HTR-8/SVneo (cell line): ENCODE measurements at regions not wholly inside any gene's neighbourhood (a gene's known extent, or its start where the extent isn't known, plus 50 kb on each side); places are given as distances from the start of the nearest gene placed in this dataset.

ENCODE experiments used
- DNase-seq: peaks from one replicate; pipeline ENCODE4 v3.0.0; 2011; ENCODE audit warnings: low spot score, mixed read lengths; ENCODE audit not compliant: insufficient read length
- FAIRE-seq: peaks from 2 replicates; lab custom pipeline; 2011; peaks lifted over from hg19 to GRCh38; lab: Jason Lieb, UNC

DNA sequence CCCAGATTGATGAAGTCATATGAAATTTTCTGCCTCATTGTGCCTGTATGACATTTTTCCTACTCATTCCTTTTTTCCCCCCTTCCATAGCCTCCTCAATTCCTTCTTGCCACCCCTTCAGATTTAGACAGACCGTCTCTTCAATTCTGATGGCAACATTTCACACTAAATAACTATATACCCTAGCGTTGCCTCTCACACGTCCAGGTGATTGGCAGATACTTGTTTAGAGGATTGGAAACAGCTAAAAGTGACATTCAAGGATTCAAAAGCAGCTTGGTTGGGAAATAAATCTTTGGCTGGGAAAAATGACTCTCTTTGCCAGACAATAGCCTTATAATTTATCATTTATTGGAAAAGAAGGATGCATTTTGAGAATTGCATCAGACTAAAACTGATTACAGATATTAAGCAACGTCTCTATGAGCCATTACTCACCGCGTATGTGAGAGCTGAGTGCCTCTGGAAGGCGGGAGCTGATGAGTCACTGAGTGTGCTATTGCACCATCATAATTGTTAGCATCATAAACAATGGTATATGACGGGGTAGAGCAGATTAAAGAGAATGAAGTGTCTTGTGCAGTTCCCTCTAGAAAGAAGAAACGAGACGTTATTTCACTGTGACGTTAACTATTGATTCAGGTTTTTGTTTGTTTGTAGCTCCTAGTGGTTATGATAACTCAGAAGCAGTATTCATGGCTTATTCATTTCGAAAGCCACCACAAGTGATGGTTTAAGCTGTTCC, 61.1 kb upstream of the FAM216B start:
- no peak for FAIRE-seq
- peak; percentile 54 for DNase-seq

DNA sequence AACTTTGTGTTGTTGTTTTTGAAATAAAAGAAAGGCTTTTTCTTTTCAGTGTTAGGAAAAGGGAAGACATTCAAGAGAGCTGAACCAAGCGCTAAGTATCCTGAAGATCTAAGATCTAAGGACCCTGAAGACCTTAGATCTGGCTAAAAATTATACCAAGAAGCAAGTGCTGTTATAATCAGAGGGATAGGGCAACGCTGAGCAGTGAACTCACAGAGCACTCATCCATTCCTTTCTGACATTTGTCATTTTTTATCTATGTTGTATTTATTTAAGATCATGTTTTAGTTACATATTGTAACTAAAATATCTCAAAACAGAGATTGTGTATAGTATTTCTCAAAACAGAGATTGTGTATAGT, 60.5 kb upstream of the FAM216B start:
- DNase-seq (no peak), FAIRE-seq (no peak)

DNA sequence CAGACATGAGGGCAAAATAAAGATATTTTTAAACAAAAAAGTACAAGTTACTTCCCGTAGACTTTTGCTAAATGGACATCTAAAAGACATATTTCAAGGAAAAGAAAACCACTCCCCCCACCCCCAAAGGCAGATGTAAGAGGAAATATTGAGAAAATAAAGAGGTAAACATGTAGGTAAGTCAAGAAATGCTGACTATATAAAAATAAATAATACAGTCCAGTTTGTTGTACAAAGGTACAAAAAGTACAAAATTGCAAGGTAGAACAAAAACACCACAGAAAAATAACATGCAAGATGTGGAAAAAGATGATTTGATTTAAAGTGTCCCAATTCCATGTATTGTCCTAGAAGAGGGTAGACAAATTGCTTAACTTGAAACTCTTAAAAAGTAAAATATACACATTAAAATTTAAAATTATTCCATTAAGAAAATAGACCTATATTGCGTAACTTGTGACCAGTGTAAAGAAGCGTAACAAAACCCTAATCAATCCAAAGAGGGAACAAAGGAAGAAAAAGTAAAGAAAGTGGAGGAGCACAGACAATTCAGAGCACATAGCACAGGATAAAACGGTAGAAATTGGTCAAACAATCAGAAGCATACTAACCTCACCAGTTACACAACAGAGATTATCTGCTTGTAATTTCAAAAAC, 58.4 kb upstream of the FAM216B start:
- no peak for DNase-seq
- no peak for FAIRE-seq

- no peak for FAIRE-seq
- DNase-seq = no peak
Observed at GRCh38 chr13:42728507-42729180, 52.7 kb upstream of the FAM216B start.

DNA sequence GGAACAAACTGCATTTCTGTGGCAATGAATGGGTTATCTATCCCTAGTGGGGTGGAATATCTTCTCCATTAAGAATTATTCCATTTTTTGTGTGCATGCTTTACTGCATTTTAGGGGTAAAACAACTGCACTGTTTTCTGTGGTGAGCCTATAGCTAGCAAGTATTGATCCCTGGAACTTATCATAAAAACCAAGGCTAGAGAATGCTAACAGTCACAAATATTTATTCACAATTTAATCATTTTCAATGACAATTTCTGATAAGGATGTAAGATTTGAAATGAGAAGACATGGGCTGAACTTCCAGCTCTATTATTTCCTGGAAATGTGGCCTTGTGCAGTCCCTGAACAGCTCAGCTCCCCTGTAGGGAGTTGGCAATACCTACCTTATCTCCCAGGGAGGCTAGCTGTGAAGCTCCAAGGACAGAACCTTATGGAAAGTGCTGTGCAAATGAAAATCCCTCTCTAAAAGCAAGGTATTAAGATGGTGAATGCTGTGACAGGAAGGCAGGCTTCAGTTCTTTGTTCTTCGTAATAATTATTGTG, 51.5 kb upstream of the FAM216B start:
- no peak for DNase-seq
- FAIRE-seq = no peak
